HG02852 (cell line): ENCODE measurements at regions not wholly inside any gene's neighbourhood (a gene's known extent, or its start where the extent isn't known, plus 50 kb on each side); places are given as distances from the start of the nearest gene placed in this dataset.

Experiments
- ATAC-seq: cut with Tn5 transposase; IDR thresholded peaks from one replicate; pipeline ENCODE4 v1.9.1; 2021; ENCODE audit warnings: mild to moderate bottlenecking, moderate library complexity; ENCODE audit not compliant: unreplicated experiment

DNA sequence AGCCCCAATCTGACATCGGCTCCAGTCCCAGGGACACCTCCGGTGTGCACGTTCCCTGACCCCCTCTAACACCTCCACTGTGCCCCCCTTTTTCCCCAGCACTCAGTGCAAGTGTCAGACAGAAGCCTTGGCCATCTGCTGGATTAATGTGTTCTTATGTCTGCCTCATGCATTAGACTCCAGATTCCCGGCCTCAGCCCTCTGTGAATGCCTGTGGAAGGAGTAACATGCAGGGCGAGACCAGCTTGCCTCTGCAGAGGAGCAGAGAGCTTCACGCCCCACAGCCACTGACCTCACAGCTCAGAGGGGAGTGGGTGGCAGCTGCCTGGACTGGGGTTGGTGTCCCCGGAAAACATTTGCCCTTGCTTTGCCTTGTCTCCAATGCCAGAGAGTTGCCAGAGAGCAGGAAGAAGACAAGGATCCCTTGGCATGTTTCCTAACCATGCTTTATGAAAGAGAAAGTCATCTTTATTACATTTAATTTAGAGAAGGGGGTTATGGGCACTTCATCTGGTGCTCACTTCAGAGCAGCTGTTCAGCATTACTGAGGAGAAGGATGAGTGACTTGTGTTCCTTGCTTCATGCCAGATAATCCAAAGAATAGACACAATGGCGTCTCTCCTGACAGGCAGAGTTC, 91.6 kb upstream of the CXCL12 start:
- ATAC-seq, result no peak

DNA sequence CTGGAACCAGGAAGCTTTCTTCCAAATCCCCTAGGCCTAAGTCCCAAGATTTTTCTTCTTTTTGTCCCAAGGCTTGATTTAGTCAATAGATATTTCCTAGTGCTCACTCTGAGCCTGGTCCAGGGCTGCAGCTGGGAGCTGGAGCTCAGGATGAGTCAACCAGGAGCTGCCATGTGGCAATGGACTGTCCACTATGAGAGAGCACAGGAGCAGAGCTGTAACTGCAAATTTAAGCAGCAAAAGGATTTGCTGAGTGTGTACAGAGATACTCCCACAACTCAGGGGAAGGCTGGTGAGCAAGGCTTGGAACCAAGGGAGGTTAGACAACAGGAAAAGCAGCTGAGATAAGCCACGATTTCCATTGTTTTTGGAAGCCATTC, 92.1 kb upstream of the CXCL12 start:
- ATAC-seq, result no peak

DNA sequence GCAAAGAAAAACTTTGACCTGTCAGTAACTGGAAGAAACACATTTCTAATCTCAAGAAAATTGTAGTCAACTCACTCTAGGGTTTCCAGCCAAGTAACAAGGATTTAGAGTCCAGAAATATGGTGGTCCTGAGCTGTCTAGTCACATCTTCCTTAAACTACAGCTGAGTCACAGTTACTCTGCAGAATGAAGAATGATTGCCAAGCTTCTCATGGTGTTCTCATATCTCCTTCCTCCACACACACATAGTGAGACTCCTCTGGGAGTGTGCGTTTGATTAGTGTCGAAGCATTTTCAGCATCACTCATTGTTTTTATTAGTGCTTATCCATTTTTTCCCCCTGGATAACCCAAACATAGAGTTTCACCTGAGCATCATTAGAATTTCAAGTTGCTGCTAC, 93.1 kb upstream of the CXCL12 start:
- no peak for ATAC-seq

DNA sequence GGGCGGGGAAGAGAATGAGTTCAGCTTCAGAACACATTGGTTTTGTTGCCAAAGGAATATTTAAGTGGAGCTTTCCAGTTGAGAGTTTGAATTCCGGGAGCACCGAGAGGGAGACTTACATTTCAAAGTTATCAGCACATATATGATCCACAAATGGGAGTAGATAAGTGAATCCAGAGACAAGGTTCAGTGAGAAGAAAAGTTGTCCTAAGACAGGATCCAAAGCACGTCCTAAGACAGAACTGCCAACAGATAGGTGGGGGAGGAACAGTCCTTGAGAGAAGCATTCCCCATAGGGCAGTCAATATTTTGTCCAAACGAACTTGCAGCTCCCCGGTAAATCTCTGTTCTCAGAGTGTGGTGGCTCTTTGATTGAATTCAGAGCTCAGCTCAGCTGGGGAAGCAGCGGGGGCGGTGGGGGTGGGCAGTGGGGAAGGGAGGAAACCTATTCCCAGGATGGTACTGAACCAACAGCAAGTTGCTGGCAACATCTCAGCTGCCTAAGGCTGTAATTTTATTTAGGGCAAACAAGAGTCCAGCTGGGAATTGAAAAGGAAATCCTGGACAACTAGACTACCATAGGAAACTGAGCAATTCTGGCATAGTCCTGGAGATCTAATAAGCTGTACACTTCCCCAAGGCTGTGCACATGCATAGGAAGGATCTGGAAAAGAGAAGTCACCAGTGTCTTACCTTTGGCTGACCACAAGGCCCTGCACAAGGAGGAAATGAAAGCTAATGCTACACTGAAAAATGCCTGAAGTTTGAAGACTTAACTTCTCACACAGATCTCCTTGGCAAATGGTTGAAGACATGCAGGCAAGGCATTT, 94.2 kb upstream of the CXCL12 start:
- ATAC-seq, result no peak

DNA sequence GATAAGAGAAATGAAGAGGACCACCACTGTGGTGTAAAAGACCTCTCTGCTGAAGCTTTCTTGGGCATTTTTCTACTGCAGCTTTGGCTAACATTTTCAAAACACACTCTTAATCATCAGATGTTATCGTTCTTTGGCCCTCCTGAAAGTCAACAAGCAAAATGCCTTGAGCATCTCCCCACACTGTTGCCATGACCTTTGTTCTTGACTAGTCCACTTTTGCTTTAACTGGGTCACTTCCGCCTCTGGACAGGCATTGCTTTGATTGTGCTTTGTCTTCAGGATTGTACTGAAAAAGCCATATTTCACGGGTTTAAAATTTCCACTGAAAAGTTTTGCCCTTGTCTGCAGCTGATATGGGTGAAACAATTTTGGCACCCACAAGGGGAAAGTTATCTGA, 107.8 kb upstream of the CXCL12 start:
- ATAC-seq, result no peak

DNA sequence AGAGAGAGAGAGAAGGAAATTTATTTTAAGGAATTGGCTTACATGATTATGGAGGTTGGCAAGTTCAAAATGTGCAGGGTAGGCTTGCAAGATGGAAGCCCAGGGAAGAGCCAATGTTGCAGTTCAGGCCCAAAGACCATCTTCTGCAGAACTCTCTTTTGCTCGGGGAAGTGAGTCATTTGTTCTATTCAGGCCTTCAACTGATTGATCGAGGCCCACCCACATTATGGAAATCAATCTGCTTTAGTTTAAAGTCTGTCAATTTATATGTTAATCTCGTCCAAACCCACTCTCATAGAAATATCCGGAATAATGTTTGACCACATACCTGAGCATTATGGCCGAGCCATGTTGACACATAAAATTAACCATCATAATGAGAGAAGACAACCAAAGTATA, 113.3 kb upstream of the CXCL12 start:
- ATAC-seq, result no peak

DNA sequence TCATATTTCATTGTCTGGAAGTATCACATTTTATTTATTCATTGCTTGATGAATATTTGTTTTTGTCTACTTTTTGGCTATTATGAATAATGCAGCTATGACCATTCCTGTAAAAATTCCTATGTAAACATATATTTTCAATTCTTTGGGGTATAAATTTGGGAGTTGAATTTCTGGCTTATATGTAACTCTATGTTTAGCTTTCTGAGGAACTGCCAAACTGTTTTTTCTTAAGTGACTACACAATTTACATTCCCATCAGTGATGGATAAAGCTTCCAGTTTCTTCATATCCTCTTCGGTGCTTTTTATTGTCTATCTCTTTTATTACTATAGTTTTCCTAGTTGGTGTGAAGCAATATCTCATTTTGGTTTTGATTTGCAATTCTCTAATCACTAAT, 115.6 kb upstream of the CXCL12 start:
- no peak for ATAC-seq

DNA sequence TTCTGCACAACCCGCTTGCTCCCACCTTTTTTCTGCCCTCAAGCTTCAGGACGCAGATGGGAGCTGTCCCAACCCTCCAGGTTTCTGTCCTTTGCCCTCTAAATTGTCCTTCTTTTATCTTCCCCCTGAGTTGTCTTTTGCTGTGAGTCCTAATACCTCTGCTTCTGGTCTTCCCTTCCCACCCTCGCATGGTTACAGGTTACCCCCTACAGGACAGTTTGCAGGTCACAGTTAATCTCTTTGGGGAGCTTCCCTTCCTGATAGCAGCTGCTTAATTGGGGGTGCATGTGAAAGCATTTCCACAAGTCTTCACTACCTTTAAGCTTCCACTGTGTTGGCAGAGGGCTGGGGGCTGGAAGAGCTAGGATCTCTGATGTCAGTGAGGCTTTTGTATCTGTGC, 121.5 kb upstream of the CXCL12 start:
- ATAC-seq, result no peak

DNA sequence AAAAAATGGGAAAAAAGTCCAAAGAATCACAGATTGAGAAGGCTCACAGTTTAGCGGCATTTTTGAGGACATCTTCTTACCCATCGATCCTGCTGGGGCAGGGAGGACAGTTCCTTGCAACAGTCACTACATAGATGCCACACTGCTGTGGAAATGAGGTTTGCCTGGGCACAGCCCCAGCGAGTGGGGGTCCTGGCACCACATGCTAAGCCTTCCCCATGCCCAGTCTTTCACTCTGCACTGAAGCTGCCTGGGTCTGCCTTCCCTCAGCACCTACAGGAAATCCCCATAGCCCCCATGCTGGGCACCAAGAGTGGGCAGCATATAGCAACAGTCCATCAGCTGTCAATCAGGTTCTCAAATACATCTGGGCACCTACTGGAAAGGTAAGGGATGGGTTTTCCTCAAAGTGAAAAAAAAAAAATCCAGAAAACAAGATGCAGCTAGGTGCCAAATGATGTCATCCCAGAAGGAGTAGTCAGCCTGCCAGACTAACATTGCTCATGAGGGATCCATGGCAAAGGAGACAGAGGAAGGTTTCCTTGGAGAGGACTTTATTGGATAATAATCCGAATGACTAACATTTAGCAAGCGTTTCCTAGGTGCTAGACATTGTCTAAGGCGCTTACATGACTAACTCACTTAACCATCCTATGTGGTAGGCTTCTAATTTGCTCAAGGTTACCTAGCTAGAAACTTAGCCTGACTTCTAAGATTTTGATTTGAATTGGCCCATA, 125.7 kb upstream of the CXCL12 start:
- ATAC-seq, result no peak

DNA sequence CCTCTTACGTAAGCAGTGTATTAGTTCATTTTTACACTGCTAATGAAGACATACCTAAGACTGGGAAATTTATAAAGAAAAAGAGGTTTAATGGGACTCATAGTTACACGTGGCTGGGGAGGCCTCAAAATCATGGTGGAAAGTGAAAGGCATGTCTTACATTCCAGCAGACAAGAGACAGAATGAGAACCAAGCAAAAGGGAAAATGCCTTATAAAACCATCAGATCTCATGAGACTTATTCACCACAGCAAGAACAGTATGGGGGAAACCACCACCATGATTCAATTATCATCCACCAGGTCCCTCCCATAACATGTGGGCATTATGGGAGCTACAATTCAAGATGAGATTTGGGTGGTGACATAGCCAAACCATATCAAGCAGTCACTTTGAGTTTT, 126.3 kb upstream of the CXCL12 start:
- no peak for ATAC-seq

DNA sequence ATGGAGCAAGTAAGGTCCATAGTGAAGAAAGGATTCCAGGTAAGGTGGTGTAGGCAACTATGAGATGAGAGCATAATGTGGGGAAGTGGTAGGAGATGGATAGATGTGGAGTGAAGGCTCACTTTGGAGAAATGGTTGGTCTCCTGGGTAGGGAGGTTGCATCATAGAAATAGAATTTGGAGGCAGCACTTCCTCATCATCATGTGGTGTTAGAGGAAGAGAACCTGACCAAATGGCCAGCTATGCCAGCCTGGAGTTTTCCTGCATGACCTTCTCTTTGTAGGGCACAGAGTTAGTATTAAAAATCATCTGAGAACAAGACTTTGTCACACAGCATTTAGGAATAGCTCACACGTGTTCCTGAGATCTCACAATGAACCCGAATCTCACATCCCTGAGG, 126.7 kb upstream of the CXCL12 start:
- no peak for ATAC-seq

DNA sequence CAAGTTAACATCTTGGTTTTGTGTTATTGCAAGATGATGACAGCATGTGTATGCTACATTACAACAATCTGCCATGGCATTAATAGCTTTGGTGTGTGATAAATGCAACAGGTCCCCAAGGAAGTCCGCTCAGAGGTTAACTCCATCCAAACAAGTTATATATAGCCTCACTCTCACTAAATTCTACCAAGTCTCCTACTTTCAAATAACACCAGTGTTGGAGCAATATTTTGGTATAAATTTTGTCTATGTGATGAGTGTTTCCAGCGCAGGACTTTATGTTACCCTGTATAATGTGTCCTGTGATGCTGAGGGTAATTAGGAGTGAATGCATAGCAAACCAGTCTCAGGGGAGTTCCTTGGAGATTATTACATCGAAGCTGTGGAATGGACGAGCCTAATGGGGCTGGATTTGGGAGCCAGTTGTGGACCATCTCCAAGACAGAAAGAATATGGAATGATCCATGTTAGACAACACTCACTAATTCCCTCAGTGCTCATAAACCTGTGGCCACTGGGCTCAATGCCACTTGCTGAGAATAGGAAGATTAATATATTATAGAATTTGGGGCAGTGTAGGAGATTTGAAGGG, 127.6 kb upstream of the CXCL12 start:
- ATAC-seq, result no peak

DNA sequence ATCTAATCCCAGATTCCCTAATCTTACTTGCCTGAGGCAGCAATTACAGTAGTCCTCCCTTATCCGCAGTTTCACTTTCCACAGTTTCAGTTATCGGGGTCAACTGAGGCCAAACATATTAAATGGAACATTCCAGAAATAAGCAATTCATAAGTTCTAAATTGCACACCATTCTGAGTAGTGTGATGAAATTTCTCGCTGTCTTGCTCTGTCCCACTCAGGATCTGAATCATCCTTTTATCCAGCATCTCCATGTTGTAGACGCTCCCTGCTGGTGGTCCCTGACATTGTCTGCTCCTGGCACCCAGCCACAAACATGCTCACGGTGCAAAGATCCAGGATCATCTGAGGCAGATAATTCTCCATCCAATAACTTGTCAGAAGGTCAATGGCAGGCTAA, 128.7 kb upstream of the CXCL12 start:
- no peak for ATAC-seq

DNA sequence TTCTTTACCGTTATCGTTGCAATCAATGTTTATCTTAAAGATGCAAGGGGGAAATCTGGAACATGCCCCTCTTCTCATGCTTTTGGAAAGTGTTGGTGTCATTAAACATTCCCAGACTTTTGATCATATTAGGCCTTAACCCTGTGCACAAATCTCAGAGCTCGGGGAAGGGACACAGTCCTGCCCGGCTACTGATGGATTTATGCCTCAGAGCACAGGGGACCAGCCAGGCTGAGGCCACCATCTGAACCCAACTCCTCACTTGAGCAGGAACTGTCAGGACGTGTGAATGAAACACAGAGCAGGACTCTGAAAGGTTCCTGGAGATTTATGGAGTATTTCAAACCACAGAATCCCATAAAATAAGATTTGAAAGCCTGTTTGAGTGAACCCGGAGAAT, 132.0 kb upstream of the CXCL12 start:
- no peak for ATAC-seq

DNA sequence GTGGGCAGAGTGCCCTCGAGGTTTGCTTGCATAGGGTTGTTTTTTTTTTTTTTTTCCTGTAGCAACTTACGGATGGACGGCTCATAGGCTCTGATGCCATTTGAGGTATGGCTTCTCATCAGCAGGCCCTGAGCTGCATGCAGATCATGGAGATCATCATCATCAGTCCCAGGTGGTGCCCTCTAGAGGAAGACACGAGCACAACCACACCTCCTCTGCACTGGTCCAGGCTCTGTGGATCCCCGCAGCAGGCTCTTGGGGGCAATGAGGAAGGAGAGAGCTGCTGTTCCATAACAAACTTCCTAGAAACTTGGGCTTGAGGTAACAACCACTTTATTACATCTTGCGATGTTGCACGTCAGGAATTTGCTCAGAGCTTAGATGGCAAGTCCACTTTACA, 132.7 kb upstream of the CXCL12 start:
- no peak for ATAC-seq

DNA sequence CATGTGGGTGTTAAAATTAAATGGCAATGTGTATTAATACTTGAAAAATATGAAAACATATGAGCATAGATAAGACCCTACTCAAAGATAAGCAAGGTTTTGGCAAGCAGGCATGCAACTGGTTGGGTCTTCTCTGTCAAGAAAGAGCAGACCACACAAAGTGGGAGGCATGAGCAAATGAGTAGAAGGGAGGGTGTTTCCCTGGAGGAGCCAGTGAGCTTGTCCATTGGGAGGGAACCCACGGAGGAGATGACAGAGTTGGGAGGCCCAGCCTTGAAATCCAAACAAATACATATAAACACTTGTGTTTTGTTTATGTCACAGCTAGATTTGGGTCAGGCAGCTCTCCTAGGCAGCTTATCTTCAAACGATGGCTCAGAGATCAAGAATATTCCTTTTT, 134.5 kb upstream of the CXCL12 start:
- ATAC-seq, result no peak

DNA sequence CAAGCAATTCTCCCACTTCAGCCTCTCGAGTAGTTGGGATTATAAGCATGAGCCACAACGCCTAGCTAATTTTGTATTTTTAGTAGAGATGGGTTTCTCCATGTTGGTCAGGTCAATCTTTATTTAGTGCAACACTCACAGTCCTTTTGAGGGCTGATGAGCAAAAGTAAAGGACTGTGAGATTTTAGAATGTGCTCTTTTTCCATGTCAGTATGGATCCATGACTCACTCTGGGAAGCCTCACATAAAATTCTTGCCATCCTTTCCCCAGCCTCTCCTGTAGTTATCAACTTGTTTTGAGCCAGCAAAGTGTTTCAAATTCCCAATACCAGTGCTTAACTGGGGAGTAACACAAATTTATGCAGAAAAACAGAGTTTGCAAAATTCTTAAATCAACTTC, 135.8 kb upstream of the CXCL12 start:
- no peak for ATAC-seq

DNA sequence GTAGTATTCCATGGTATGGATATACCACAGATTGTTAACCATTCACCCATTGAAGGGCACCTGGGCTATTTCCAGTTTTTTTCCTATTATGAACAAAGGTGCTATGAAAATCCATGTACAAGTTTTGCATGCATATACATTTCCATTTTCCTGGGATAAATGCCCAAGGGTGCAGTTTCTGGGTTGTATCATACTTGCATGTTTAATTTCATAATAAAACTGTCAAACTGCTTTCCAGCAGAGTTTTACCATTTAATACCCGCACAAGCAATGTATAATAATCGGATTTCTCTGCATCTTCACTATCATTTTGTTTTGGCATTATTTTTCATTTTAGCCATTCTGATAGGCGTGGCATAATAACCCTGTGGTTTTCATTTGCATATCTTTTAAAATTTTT, 154.3 kb upstream of the CXCL12 start:
- ATAC-seq, result no peak

DNA sequence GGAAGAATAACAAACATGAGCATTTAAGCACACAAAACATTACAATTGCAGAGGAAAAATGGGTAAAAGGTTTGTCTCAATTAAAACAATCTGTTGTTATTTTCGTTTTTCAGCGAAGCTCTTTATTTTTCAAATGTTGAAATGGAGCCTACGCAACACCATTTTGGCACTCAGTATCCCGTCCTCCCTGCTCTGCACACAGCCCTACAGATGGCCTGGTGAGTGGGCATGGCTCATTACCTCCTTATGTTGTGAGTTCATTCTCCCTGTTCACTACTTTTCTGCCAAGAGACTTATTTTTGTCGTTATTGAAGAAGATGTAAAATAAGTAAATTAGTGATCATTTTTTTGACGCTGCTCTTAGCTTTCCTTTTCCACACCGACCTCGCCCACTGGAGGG, 167.8 kb upstream of the CXCL12 start:
- no peak for ATAC-seq

DNA sequence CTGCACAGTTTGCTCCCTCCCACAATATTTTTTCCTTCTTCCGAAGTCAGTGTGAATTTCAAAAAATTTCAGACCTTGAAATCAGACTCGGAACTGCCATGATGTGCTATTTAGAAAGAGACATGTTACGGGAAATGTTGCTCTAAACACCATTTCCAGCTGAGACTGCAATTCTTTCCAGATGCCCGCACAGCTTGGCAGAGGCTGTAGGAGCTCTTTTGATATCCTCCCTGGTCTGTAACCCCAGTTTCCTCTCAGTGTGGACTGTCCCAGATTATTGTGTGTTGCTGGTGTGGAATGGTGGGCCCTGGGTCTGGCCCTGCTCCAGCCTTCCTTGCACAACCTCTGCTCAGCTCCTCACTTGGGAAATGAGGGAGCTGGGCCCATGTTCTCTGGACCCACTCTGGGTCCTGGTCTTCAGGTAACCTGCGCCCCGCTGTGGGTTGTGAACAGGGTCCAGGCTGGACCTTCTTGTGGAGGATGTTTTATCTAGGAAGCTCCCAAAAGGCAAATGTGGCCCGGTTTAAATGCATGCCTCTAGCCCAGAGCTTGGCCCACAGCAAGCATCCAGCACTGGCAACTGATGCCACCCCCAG, 172.8 kb upstream of the CXCL12 start:
- no peak for ATAC-seq

DNA sequence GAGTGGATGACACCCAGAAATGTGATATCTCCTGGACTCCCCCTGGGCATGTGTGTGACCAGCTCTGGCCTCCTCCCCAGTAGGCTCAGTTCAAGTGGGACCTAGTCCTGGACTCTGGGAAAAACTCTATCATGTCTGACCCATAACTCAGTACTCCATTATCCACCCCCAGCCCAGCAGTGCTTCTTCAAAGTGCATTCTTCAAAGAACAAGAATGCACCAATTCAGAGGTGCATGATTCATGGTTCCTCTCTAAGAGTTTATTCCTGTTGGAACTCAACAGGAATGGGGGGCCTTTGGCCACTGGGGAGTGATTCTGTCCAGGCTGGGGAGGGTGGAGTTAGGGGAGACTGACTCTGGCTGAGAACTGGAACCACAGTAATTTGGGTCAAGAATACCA, 173.6 kb upstream of the CXCL12 start:
- ATAC-seq, result no peak
